ENCODE measurements at regions not wholly inside any gene's neighbourhood (a gene's known extent, or its start where the extent isn't known, plus 50 kb on each side); places are given as distances from the start of the nearest gene placed in this dataset.

- TF ChIP-seq RFX5 (IDR thresholded peaks at IDR 0.05; ENCODE audit: low read length): no peak
- TF ChIP-seq GABPA (IDR thresholded peaks at IDR 0.05; ENCODE audit: low read depth): no peak
- TF ChIP-seq CTCF (IDR thresholded peaks at IDR 0.05): peak; percentile 66
- no peak for TF ChIP-seq EP300 (IDR thresholded peaks at IDR 0.05; ENCODE audit: borderline replicate concordance in 1 of 2, low read depth in 1 of 2, low read length in 1 of 2)
- no peak for TF ChIP-seq CHD2 (IDR thresholded peaks at IDR 0.05; ENCODE audit: low read length, partially characterized antibody)
- no peak for TF ChIP-seq ZBTB33 (IDR thresholded peaks at IDR 0.05; ENCODE audit: borderline replicate concordance, low read depth)
- no peak for TF ChIP-seq SIN3A (IDR thresholded peaks at IDR 0.05; ENCODE audit: borderline replicate concordance, low read depth, low read length)
- TF ChIP-seq RAD21 (IDR thresholded peaks at IDR 0.05; ENCODE audit: low read length): peak; percentile 59
- TF ChIP-seq TAF1 (IDR thresholded peaks at IDR 0.05; ENCODE audit: borderline replicate concordance, low read depth, low read length): no peak
- TF ChIP-seq MXI1 (IDR thresholded peaks at IDR 0.05; ENCODE audit: low read depth, low read length): no peak
- no peak for TF ChIP-seq TCF12 (IDR thresholded peaks at IDR 0.05)
- no peak for TF ChIP-seq REST (IDR thresholded peaks at IDR 0.05; ENCODE audit: low read depth, low read length)
- TF ChIP-seq EZH2phosphoT487 (IDR thresholded peaks at IDR 0.05; ENCODE audit: borderline replicate concordance, low read depth): no peak
Measured at GRCh38 chr14:30005114-30005808, 77.6 kb upstream of the PRKD1 start.

All from SK-N-SH (cell line).